AG04449 (cell line): ENCODE measurements at regions not wholly inside any gene's neighbourhood (a gene's known extent, or its start where the extent isn't known, plus 50 kb on each side); places are given as distances from the start of the nearest gene placed in this dataset.

ENCODE experiments used
- CTCF ChIA-PET: fragments of 350-600 bp; formaldehyde crosslinking; extraction: SDS; loops from one replicate; lab custom pipeline; 2021; ENCODE audit warnings: antibody characterized with exemption; lab: Yijun Ruan, JAX
- POLR2A ChIA-PET: fragments of 400-600, 350-600 bp; formaldehyde crosslinking; extraction: SDS; loops from one replicate; lab custom pipeline; 2020; ENCODE audit warnings: antibody characterized with exemption, inconsistent platforms; lab: Yijun Ruan, JAX
- DNase-seq: peaks from one replicate; pipeline ENCODE4 v3.0.0-alpha.2; 2010; ENCODE audit warnings: low read depth, low spot score
- H3K4me3 ChIP-seq: 2 replicates; pipeline ENCODE4 v1.5.1; 2011; ENCODE audit warnings: low read depth, mild to moderate bottlenecking, control low read depth, low read length
- TF ChIP-seq, protein P1 (sequence below): IDR thresholded peaks from one replicate; pipeline ENCODE4 v1.5.1; 2011; ENCODE audit warnings: mild to moderate bottlenecking, moderate library complexity, low read length, control low read depth, inconsistent platforms; ENCODE audit not compliant: insufficient read depth; ENCODE audit errors: missing control alignments

DNA sequence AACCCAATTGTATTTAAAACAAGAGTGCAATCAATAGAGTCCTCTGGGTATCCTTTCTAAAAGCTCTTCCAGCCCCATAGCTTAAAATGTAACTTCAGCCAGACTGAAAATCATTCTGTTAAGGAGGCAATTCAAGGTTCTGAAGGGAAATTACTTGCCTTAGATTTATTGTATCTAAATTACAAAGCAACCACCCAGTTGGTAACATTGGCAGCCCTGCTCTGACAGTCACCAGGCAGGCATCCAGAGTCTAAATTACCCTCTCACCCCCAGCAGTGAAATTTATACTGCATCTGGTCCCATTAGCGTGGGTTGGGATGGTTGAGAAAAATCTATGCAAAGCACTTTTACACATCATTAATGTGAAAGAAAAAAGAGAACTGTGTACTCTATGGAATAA lies 514.7 kb downstream of the MTRR start:
- CTCF ChIA-PET: no interaction called here

DNA sequence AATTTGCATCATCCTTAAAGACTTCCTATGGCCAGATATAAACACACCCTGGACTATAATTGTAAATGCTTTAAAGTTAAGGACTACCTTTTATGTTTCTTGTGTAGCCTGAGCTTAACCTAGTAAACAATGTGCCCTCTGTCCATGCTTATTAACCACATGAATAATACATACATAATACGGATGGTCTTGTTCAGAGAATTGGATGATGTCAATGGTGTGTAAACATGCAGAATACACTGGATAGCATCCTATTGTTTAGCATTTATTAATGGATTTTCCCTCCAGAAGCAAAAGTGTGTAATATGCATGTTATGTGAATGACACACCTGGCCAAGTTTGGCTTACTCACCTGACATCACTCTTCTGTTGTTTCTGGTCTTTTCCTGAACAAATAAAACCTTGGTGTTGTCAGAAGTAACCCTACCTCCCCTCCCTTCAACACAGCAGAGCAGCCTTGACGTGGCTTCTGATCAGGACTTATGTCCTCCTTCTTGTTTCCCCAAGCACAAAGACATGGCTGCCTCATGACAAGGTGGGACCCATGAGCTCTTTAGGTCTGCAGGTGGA lies 517.9 kb downstream of the MTRR start:
- CTCF ChIA-PET: no interaction called here
- no peak overlapping the region for H3K4me3 ChIP-seq
- POLR2A ChIA-PET: no interaction called here
- DNase-seq: no peak
- TF ChIP-seq, protein P1, sequence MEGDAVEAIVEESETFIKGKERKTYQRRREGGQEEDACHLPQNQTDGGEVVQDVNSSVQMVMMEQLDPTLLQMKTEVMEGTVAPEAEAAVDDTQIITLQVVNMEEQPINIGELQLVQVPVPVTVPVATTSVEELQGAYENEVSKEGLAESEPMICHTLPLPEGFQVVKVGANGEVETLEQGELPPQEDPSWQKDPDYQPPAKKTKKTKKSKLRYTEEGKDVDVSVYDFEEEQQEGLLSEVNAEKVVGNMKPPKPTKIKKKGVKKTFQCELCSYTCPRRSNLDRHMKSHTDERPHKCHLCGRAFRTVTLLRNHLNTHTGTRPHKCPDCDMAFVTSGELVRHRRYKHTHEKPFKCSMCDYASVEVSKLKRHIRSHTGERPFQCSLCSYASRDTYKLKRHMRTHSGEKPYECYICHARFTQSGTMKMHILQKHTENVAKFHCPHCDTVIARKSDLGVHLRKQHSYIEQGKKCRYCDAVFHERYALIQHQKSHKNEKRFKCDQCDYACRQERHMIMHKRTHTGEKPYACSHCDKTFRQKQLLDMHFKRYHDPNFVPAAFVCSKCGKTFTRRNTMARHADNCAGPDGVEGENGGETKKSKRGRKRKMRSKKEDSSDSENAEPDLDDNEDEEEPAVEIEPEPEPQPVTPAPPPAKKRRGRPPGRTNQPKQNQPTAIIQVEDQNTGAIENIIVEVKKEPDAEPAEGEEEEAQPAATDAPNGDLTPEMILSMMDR: no peak

More for the DNA sequence above, 514.7 kb downstream of the MTRR start:
- no peak for DNase-seq
- POLR2A ChIA-PET: no interaction called here
- TF ChIP-seq, protein P1: no peak
- H3K4me3 ChIP-seq: no peak overlapping the region

DNA sequence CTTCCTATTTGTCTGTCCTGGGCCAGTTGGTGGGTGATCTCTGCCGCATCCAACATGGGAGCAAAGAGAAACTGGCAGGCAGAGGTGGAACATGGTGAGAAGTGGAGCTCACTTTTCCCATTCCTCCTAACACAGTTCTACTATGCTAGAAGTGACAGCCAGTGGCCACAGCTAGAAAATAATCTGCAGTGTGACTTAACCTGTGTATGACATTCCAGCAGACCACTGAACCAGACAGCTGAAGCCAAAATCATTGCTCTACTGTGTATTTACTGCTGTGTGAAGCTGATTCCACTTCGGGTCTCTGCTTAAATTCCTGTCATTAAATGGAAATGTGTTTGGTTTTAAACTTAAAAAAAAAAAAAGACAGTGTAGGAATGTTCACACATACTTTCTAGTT lies 523.0 kb downstream of the MTRR start:
- CTCF ChIA-PET: no interaction called here
- no peak overlapping the region for H3K4me3 ChIP-seq
- TF ChIP-seq, protein P1: no peak
- no peak for DNase-seq
- POLR2A ChIA-PET: no interaction called here

DNA sequence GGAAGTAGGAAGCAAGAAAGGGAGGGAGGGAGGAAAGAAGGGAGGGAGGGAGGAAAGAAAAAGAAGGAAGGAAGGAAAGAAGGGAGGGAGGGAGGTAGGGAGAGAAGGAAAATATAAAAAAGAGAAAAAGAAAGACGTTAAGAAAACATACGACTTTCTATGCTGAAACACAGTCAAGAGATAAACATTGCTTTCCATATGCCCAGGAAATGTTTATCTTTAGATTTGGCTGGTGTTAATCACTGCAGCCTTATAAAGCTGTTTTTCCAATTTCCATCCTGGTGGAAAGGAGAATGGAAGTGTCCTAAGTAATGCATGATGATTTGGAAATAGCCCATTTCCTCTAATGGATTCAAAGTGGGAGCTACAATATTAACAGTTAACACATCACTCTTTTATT lies 524.3 kb downstream of the MTRR start:
- CTCF ChIA-PET: no interaction called here
- TF ChIP-seq, protein P1: no peak

DNA sequence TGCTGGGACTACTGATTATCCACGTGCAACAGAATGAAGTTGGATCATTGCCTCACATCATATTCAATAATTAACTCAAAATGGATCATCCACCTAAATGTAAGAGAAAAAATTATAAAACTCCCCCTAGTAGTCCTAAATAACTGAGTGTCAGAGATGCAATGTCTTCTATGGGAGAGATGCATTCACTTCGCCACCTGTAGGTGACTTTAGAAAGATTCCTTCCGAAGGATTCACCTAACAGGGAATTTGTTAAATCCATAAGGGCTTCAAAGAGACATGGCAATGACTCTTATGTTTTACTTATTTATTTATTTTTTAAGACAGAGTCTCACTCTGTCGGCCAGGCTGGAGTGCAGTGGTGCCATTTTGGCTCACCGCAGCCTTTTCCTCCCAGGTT lies 526.0 kb downstream of the MTRR start:
- no peak overlapping the region for H3K4me3 ChIP-seq
- POLR2A ChIA-PET: no interaction called here
- DNase-seq: no peak
- CTCF ChIA-PET: no interaction called here
- TF ChIP-seq, protein P1: no peak

More for the DNA sequence above, 524.3 kb downstream of the MTRR start:
- no peak for DNase-seq
- H3K4me3 ChIP-seq: no peak overlapping the region
- POLR2A ChIA-PET: no interaction called here

DNA sequence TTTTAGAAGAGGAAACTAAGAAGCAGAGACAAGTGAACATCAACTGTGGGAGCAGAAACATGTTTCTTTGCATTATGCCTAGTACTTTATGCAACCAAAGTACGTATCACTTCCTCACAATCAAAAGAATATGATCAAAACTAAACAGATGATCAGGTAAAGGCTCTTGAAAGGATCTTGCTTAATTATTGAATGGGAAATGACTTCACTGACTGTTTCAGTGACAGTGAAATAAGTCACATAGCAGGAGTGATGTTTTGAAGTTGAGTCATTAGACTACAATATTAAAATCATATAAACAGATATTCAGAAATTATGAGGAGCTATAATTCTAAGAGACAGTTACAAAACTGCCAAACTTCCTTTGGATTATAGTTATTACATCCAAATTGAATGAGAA lies 527.3 kb downstream of the MTRR start:
- TF ChIP-seq, protein P1: no peak
- ChIA-PET POLR2A (no interaction called here), CTCF (no interaction called here)
- no peak overlapping the region for H3K4me3 ChIP-seq
- DNase-seq: no peak
